A549 (cell line): ENCODE measurements at regions not wholly inside any gene's neighbourhood (a gene's known extent, or its start where the extent isn't known, plus 50 kb on each side); places are given as distances from the start of the nearest gene placed in this dataset.

ENCODE experiments used
- BHLHE40 ChIP-seq: IDR thresholded peaks from 2 replicates; pipeline ENCODE4 v1.6.1; 2012; ENCODE audit warnings: low read depth, low read length, inconsistent platforms
- CTCF ChIP-seq: fragments of >200 bp; sonication (Bioruptor Twin); formaldehyde crosslinking; IDR thresholded peaks from 3 replicates; pipeline ENCODE4 v1.5.1; 2016
- E2F6 ChIP-seq: IDR thresholded peaks from 2 replicates; pipeline ENCODE4 v1.6.1; 2012; ENCODE audit warnings: low read depth, borderline replicate concordance
- ESRRA ChIP-seq: fragments of 150-350 bp; IDR thresholded peaks from 2 replicates; pipeline ENCODE4 v1.6.1; 2014; ENCODE audit warnings: mild to moderate bottlenecking, low read length, borderline replicate concordance
- PHF8 ChIP-seq: fragments of 200-600 bp; sonication (generic); IDR thresholded peaks from 2 replicates; pipeline ENCODE4 v1.6.1; 2016; ENCODE audit warnings: low read depth, mild to moderate bottlenecking, antibody characterized with exemption, moderate library complexity, borderline replicate concordance

GRCh38 chr20:56786503-56786902 lies 157.4 kb downstream of the TFAP2C start:
- TF ChIP-seq CTCF (no peak), E2F6 (no peak), BHLHE40 (no peak), ESRRA (no peak), PHF8 (no peak)
